ENCODE measurements at regions not wholly inside any gene's neighbourhood (a gene's known extent, or its start where the extent isn't known, plus 50 kb on each side); places are given as distances from the start of the nearest gene placed in this dataset.

- peaks cover 5% of the 10 kb centered on the region for H3K27me3 Mint-ChIP-seq
- intact Hi-C loops (cut with micrococcal nuclease): no loop called here
Measured at GRCh38 chr2:204255071-204255470, 290.2 kb upstream of the PARD3B start.

GRCh38 chr2:204255526-204255925, 289.7 kb upstream of the PARD3B start:
- no peaks in the 10 kb centered on the region for H4K20me1 ChIP-seq (ENCODE audit: control insufficient read depth, insufficient read depth, low read length, poor library complexity, severe bottlenecking)
- H3K9me3 Mint-ChIP-seq (ENCODE audit: insufficient read depth): no peaks in the 10 kb centered on the region
- H3K4me1 Mint-ChIP-seq: no peaks in the 10 kb centered on the region
- no peaks in the 10 kb centered on the region for H3K27me3 ChIP-seq (replicated peaks in 1 of 4; ENCODE audit: control extremely low read depth in 1 of 4, control insufficient read depth in 3 of 4, insufficient read depth in 4 of 4, low read length in 3 of 4)
- H3K9ac ChIP-seq (ENCODE audit: low read length): no peak overlapping the region
- no peak overlapping the region for H3K4me3 ChIP-seq (ENCODE audit: control extremely low read depth in 1 of 5, extremely low read depth in 1 of 5, insufficient read depth in 1 of 5, low read depth in 2 of 5, low read length in 4 of 5)
- H3K4me3 Mint-ChIP-seq: no peak overlapping the region
- H3K79me2 ChIP-seq (ENCODE audit: control insufficient read depth, insufficient read depth, low read length): no peaks in the 10 kb centered on the region
- no peak overlapping the region for H3K27ac ChIP-seq (ENCODE audit: low read length in 2 of 2)
- H3K36me3 ChIP-seq (replicated peaks in 1 of 2; ENCODE audit: control extremely low read depth in 1 of 2, control insufficient read depth in 1 of 2, extremely low read depth in 1 of 2, insufficient read depth in 2 of 2, low read length in 1 of 2): no peaks in the 10 kb centered on the region
- intact Hi-C loops (cut with micrococcal nuclease): no loop called here
- H3K27ac Mint-ChIP-seq: no peak overlapping the region
- DNase-seq (no peak), ATAC-seq (ENCODE audit: low read depth) (no peak)
- WGBS (ENCODE audit: insufficient coverage): 61% methylated on average over 2 of the region's 2 CpGs
- ChIA-PET CTCF (interaction anchor here (0.9 kb wide), 1 partner anchor 10 kb away, joined by 3 read pairs; no protein-coding TSS in a partner anchor), POLR2A (no interaction called here)
- no peak overlapping the region for H3K4me2 ChIP-seq (replicated peaks; ENCODE audit: low read depth, low read length, poor library complexity, severe bottlenecking)
- H2AFZ ChIP-seq (ENCODE audit: insufficient read depth, low read depth, low read length, poor library complexity, severe bottlenecking): no peak overlapping the region
- no peaks in the 10 kb centered on the region for H3K4me1 ChIP-seq (ENCODE audit: control insufficient read depth in 2 of 2, insufficient read depth in 2 of 2, low read length in 2 of 2)
- H3K9me3 ChIP-seq (ENCODE audit: control extremely low read depth in 1 of 3, control insufficient read depth in 2 of 3, insufficient read depth in 1 of 3, low read length in 2 of 3): no peaks in the 10 kb centered on the region
- H3K27me3 Mint-ChIP-seq: peaks cover 5% of the 10 kb centered on the region
- no peak for TF ChIP-seq CTCF (IDR thresholded peaks at IDR 0.05)
- no peak for TF ChIP-seq EZH2 (IDR thresholded peaks at IDR 0.05; ENCODE audit: borderline replicate concordance, insufficient read depth, low read depth, low read length, poor library complexity, severe bottlenecking)

More at GRCh38 chr2:204255071-204255470, 290.2 kb upstream of the PARD3B start:
- Mint-ChIP-seq H3K4me1 (no peaks in the 10 kb centered on the region), H3K9me3 (ENCODE audit: insufficient read depth) (no peaks in the 10 kb centered on the region), H3K27ac (no peak overlapping the region), H3K4me3 (no peak overlapping the region)
- Histone ChIP-seq H3K4me2 (replicated peaks; ENCODE audit: low read depth, low read length, poor library complexity, severe bottlenecking) (no peak overlapping the region), H3K79me2 (ENCODE audit: control insufficient read depth, insufficient read depth, low read length) (no peaks in the 10 kb centered on the region), H4K20me1 (ENCODE audit: control insufficient read depth, insufficient read depth, low read length, poor library complexity, severe bottlenecking) (no peaks in the 10 kb centered on the region), H3K27ac (ENCODE audit: low read length in 2 of 2) (no peak overlapping the region), H3K4me3 (ENCODE audit: control extremely low read depth in 1 of 5, extremely low read depth in 1 of 5, insufficient read depth in 1 of 5, low read depth in 2 of 5, low read length in 4 of 5) (no peak overlapping the region), H3K4me1 (ENCODE audit: control insufficient read depth in 2 of 2, insufficient read depth in 2 of 2, low read length in 2 of 2) (no peaks in the 10 kb centered on the region), H3K9ac (ENCODE audit: low read length) (no peak overlapping the region), H2AFZ (ENCODE audit: insufficient read depth, low read depth, low read length, poor library complexity, severe bottlenecking) (no peak overlapping the region), H3K9me3 (ENCODE audit: control extremely low read depth in 1 of 3, control insufficient read depth in 2 of 3, insufficient read depth in 1 of 3, low read length in 2 of 3) (no peaks in the 10 kb centered on the region), H3K27me3 (replicated peaks in 1 of 4; ENCODE audit: control extremely low read depth in 1 of 4, control insufficient read depth in 3 of 4, insufficient read depth in 4 of 4, low read length in 3 of 4) (no peaks in the 10 kb centered on the region), H3K36me3 (replicated peaks in 1 of 2; ENCODE audit: control extremely low read depth in 1 of 2, control insufficient read depth in 1 of 2, extremely low read depth in 1 of 2, insufficient read depth in 2 of 2, low read length in 1 of 2) (no peaks in the 10 kb centered on the region)
- ATAC-seq (ENCODE audit: low read depth): no peak
- POLR2A ChIA-PET: no interaction called here
- TF ChIP-seq CTCF (IDR thresholded peaks at IDR 0.05) (no peak), EZH2 (IDR thresholded peaks at IDR 0.05; ENCODE audit: borderline replicate concordance, insufficient read depth, low read depth, low read length, poor library complexity, severe bottlenecking) (no peak)
- CTCF ChIA-PET: no interaction called here
- WGBS (ENCODE audit: insufficient coverage): no CpG with 5 or more reads among the region's 5 CpGs
- DNase-seq: no peak
